ENCODE measurements at regions not wholly inside any gene's neighbourhood (a gene's known extent, or its start where the extent isn't known, plus 50 kb on each side); places are given as distances from the start of the nearest gene placed in this dataset.
A peak's percentile ranks its signal among the peaks of the same experiment; 100 is the strongest.

GRCh38 chr7:117997862-117998825 lies 124.9 kb upstream of the CTTNBP2 start:
- Mint-ChIP-seq H3K27ac (ENCODE audit: unreplicated experiment) (peak overlapping the region; percentile 58), H3K9me3 (ENCODE audit: low read depth) (no peaks in the 10 kb centered on the region), H3K4me3 (ENCODE audit: unreplicated experiment) (no peak overlapping the region), H3K36me3 (ENCODE audit: low read depth) (no peaks in the 10 kb centered on the region), H3K27me3 (ENCODE audit: low read depth) (no peaks in the 10 kb centered on the region), H3K4me1 (ENCODE audit: low read depth) (peaks cover 39% of the 10 kb centered on the region)
- DNase-seq (ENCODE audit: low spot score) = no peak
- no peak for TF ChIP-seq CTCF (IDR thresholded peaks at IDR 0.05)

GRCh38 chr7:118000480-118001202 lies 127.4 kb upstream of the CTTNBP2 start:
- Mint-ChIP-seq H3K9me3 (ENCODE audit: low read depth) (no peaks in the 10 kb centered on the region), H3K4me1 (ENCODE audit: low read depth) (peaks cover 43% of the 10 kb centered on the region), H3K27me3 (ENCODE audit: low read depth) (no peaks in the 10 kb centered on the region), H3K4me3 (ENCODE audit: unreplicated experiment) (no peak overlapping the region), H3K36me3 (ENCODE audit: low read depth) (no peaks in the 10 kb centered on the region), H3K27ac (ENCODE audit: unreplicated experiment) (no peak overlapping the region)
- no peak for TF ChIP-seq CTCF (IDR thresholded peaks at IDR 0.05)
- no peak for DNase-seq (ENCODE audit: low spot score)

GRCh38 chr7:118003476-118003875 lies 130.2 kb upstream of the CTTNBP2 start:
- H3K4me3 Mint-ChIP-seq (ENCODE audit: unreplicated experiment) = no peak overlapping the region

GRCh38 chr7:118005026-118005425 lies 131.8 kb upstream of the CTTNBP2 start:
- Mint-ChIP-seq H3K27me3 (ENCODE audit: low read depth) (no peaks in the 10 kb centered on the region), H3K36me3 (ENCODE audit: low read depth) (no peaks in the 10 kb centered on the region), H3K27ac (ENCODE audit: unreplicated experiment) (no peak overlapping the region), H3K4me1 (ENCODE audit: low read depth) (peaks cover 18% of the 10 kb centered on the region), H3K9me3 (ENCODE audit: low read depth) (peaks cover 3% of the 10 kb centered on the region), H3K4me3 (ENCODE audit: unreplicated experiment) (no peak overlapping the region)
- DNase-seq (ENCODE audit: low spot score) = no peak
- TF ChIP-seq CTCF (IDR thresholded peaks at IDR 0.05) = no peak

More at GRCh38 chr7:118003476-118003875, 130.2 kb upstream of the CTTNBP2 start:
- H3K27me3 Mint-ChIP-seq (ENCODE audit: low read depth) = no peaks in the 10 kb centered on the region
- H3K27ac Mint-ChIP-seq (ENCODE audit: unreplicated experiment) = no peak overlapping the region
- no peaks in the 10 kb centered on the region for H3K36me3 Mint-ChIP-seq (ENCODE audit: low read depth)
- peaks cover 26% of the 10 kb centered on the region for H3K4me1 Mint-ChIP-seq (ENCODE audit: low read depth)
- peaks cover 3% of the 10 kb centered on the region for H3K9me3 Mint-ChIP-seq (ENCODE audit: low read depth)
- DNase-seq (ENCODE audit: low spot score) = no peak
- TF ChIP-seq CTCF (IDR thresholded peaks at IDR 0.05) = no peak

- Mint-ChIP-seq H3K27ac (ENCODE audit: unreplicated experiment) (no peak overlapping the region), H3K9me3 (ENCODE audit: low read depth) (peaks cover 3% of the 10 kb centered on the region)
These were observed 133.7 kb upstream of the CTTNBP2 start for GRCh38 chr7:118006979-118007378.

More at GRCh38 chr7:118006979-118007378, 133.7 kb upstream of the CTTNBP2 start:
- no peak for TF ChIP-seq CTCF (IDR thresholded peaks at IDR 0.05)
- no peak overlapping the region for H3K4me3 Mint-ChIP-seq (ENCODE audit: unreplicated experiment)
- no peak for DNase-seq (ENCODE audit: low spot score)
- no peaks in the 10 kb centered on the region for H3K36me3 Mint-ChIP-seq (ENCODE audit: low read depth)
- no peaks in the 10 kb centered on the region for H3K27me3 Mint-ChIP-seq (ENCODE audit: low read depth)
- peaks cover 12% of the 10 kb centered on the region for H3K4me1 Mint-ChIP-seq (ENCODE audit: low read depth)

All from chondrocyte (in vitro differentiated cells).